ENCODE measurements at regions not wholly inside any gene's neighbourhood (a gene's known extent, or its start where the extent isn't known, plus 50 kb on each side); places are given as distances from the start of the nearest gene placed in this dataset.
"Not testable (repeated sequence)": the region's sequence is repeated elsewhere in the genome, so short reads cannot be mapped to it uniquely, and the experiment has no call there.

GRCh38 chr9:38510340-38510739 is 86.1 kb upstream of the IGFBPL1 start:
- not testable (repeated sequence) for TF ChIP-seq POLR2A, CTCF (IDR thresholded peaks at IDR 0.05)

All from right lobe of liver (tissue), 4 donors.